AG10803 (cell line): ENCODE measurements at regions not wholly inside any gene's neighbourhood (a gene's known extent, or its start where the extent isn't known, plus 50 kb on each side); places are given as distances from the start of the nearest gene placed in this dataset.
A peak's percentile ranks its signal among the peaks of the same experiment; 100 is the strongest.

Experiments
- DNase-seq: peaks from one replicate; pipeline ENCODE4 v3.0.0; 2010; ENCODE audit warnings: low read depth
- H3K4me3 ChIP-seq: 2 replicates; pipeline ENCODE4 v1.5.1; 2011; ENCODE audit warnings: mild to moderate bottlenecking, low read length, control low read depth
- TF ChIP-seq, protein P1 (sequence below): conservative IDR thresholded peaks from 2 replicates; pipeline ENCODE4 v1.5.1; 2011; ENCODE audit warnings: mild to moderate bottlenecking, low read length, control low read depth, inconsistent platforms

DNA sequence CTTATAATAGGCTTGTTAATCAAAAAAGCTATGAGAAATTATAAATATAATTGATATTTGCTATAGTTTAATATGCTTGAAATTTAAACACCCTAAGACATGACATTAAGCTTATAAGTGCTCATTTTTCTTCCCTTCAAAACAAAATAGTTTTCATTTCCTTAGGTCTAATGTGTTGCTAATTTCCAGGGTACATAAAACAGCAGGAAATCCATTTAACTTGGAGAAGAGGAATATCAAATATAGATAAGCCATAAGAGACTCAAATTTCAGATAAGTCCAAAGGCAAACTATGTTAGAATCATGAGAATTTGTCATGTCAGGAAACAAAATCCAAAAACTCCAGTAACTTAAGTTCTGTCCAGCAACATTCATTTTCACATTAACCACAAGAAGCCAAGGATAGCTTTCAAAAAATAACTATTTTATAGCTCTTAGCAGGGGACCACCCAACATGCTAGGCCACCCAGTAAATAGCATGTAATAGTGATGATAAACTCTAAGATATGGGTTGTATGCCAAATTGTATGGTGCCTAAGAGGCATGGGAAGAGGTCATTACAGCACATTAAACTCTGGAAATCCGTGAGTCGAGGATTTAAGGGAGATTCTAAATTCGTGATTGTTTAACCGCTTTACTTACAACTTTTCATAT, 298.1 kb downstream of the CRPPA start:
- H3K4me3 ChIP-seq = no peak overlapping the region
- TF ChIP-seq, protein P1, sequence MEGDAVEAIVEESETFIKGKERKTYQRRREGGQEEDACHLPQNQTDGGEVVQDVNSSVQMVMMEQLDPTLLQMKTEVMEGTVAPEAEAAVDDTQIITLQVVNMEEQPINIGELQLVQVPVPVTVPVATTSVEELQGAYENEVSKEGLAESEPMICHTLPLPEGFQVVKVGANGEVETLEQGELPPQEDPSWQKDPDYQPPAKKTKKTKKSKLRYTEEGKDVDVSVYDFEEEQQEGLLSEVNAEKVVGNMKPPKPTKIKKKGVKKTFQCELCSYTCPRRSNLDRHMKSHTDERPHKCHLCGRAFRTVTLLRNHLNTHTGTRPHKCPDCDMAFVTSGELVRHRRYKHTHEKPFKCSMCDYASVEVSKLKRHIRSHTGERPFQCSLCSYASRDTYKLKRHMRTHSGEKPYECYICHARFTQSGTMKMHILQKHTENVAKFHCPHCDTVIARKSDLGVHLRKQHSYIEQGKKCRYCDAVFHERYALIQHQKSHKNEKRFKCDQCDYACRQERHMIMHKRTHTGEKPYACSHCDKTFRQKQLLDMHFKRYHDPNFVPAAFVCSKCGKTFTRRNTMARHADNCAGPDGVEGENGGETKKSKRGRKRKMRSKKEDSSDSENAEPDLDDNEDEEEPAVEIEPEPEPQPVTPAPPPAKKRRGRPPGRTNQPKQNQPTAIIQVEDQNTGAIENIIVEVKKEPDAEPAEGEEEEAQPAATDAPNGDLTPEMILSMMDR = no peak
- no peak for DNase-seq

DNA sequence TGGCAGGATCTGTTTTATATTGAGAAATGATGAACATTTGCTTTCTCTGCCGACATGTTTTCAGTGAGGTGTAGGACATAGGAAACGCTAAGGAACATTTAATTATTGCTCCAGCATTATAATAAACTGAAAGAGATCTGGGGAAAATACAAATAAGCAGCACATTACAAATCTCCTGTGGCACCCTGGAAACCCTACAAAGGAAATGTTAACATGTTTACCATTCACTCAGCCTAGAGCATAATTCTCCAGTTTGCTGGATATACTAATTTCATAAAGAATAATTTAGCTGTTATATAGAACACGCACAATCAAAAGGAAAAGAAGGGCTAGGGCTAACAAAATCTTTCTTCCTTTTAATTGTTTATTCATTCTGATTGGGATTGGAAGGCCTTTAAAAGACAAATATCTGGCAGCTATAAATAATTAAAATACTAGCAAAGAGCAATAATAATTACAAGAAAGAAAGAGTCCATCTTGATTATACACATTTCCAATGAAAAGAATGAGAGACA, 299.4 kb downstream of the CRPPA start:
- DNase-seq = no peak
- TF ChIP-seq, protein P1 = no peak
- no peak overlapping the region for H3K4me3 ChIP-seq

DNA sequence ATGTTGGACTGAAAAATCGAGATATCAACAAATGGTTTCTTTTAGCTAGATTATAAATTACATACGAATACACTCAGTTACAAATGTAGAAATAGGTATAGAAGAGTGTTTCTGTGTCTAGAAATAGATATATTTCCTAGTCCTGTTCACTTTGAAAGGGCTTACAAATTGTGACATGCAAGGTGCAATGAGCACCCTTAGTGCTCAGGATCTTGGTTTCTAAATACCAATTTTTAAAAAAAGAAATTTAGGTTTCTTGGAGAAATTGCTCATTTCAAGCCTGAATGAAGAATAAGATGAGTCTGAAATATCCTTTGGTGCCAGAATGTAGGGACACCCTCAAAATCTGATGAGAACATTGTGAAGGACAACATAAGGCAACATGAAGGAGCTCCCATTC, 306.0 kb downstream of the CRPPA start:
- TF ChIP-seq, protein P1 = no peak
- H3K4me3 ChIP-seq = no peak overlapping the region
- no peak for DNase-seq

DNA sequence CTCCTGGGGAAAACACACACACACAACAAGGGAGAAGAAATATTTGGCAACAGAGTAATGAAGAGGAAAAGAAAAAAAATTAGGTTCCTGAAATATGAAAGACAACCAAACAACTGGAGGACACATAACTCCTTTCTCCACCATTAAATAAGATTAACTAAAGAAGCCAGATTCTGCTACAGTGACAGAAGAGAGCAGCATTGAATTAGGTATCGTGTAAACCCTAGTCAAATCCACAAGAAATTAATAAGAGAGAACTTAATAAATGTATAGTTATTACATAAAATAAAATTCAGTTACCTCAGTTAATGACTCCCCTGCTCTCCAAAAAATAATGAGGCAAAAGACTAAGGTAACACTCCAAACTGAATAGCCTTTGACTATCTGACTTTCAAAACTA, 306.7 kb downstream of the CRPPA start:
- H3K4me3 ChIP-seq = no peak overlapping the region
- peak; percentile 49 for DNase-seq
- TF ChIP-seq, protein P1 = peak; percentile 66

DNA sequence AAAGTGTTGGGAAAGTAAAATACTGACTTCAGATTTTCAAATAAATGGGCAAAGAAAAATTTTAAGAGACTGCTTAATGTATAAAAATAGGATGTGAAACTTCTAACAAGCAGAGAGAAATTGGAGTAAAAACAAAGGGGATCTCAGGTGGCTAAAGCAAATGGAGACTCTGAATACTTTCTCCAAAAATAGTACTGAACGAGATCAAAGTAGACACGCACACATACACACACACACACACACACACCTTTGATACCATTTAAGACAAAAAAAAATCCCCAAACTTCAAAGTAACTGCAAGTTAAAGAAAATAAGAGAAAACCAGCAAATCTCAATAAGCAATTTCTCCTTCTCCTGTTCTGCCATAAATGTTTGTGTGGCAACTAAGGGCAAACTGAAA, 307.3 kb downstream of the CRPPA start:
- TF ChIP-seq, protein P1 = no peak
- no peak overlapping the region for H3K4me3 ChIP-seq
- no peak for DNase-seq

DNA sequence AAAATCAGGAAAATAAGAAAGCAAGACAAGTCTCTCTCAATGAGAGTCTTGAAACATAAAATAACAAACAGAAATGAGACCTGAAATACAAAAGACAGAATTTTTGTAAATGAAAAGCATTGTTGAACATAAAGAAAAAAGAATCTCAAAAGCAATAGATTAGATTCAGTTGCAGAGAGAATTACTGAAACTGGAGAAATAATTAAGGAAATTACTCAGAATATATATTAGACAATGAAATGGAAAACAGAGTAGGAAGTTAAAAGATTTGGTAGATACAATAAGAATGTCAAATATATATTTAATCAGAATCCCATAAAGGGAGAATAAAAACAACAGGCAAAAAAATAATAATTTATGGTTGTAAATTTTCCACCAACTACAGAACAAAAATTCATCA, 308.3 kb downstream of the CRPPA start:
- DNase-seq = no peak
- TF ChIP-seq, protein P1 = no peak
- no peak overlapping the region for H3K4me3 ChIP-seq

DNA sequence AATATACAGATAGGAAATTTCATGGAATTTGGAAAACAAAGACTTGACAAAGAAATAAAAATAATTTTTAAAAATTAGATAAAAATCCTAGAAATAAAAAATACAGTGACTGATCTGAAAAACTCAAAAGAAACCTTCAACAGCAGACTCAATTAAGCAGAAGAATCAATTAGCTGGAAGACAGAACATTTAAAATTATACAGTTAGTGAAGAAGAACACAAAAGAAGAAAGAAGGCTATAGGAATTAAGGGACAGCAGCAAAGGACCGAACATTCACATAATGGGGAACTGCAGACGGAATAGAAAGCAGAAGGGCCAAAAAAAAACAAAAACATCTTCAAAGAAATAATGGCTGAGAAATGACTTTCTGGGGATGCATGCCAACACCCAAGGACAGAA, 314.5 kb downstream of the CRPPA start:
- no peak overlapping the region for H3K4me3 ChIP-seq
- DNase-seq = no peak
- TF ChIP-seq, protein P1 = no peak
